HL-60 (cell line): ENCODE measurements at regions not wholly inside any gene's neighbourhood (a gene's known extent, or its start where the extent isn't known, plus 50 kb on each side); places are given as distances from the start of the nearest gene placed in this dataset.

Experiments used
- GABPA ChIP-seq: IDR thresholded peaks from 2 replicates; pipeline ENCODE4 v1.6.1; 2012; ENCODE audit warnings: low read depth
- POLR2AphosphoS5 ChIP-seq: IDR thresholded peaks from 2 replicates; pipeline ENCODE4 v1.6.1; 2012; ENCODE audit warnings: low read depth
- SPI1 ChIP-seq: IDR thresholded peaks from 2 replicates; pipeline ENCODE4 v1.6.1; 2012; ENCODE audit warnings: low read depth, mild to moderate bottlenecking, borderline replicate concordance
- TF ChIP-seq, protein P1 (sequence below): IDR thresholded peaks from one replicate; pipeline ENCODE4 v1.5.1; 2011; ENCODE audit warnings: low read length, control low read depth, inconsistent platforms; ENCODE audit not compliant: insufficient read depth
- TF ChIP-seq, protein P2 (sequence below): IDR thresholded peaks from 2 replicates; pipeline ENCODE4 v1.6.1; 2012; ENCODE audit warnings: low read depth; ENCODE audit not compliant: insufficient replicate concordance

DNA sequence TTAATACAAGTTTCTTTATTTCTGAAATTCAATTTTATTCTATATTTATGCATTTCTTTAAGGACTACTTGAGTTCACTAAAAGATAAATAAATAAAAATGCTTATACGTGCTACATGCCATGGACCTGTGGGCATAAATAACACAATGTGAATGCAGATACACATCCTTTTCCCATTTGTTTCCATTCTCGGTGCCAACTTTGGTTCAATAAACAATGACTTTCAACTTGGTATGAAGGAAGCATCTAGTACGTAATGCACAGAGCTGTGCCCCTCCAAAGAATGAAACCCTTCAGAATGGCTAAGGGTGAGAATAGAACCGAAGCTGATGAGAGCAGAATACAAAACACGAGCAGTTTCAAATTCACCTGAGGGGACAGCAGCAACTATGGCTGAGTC is 409.3 kb downstream of the MTX2 start:
- TF ChIP-seq, protein P1, sequence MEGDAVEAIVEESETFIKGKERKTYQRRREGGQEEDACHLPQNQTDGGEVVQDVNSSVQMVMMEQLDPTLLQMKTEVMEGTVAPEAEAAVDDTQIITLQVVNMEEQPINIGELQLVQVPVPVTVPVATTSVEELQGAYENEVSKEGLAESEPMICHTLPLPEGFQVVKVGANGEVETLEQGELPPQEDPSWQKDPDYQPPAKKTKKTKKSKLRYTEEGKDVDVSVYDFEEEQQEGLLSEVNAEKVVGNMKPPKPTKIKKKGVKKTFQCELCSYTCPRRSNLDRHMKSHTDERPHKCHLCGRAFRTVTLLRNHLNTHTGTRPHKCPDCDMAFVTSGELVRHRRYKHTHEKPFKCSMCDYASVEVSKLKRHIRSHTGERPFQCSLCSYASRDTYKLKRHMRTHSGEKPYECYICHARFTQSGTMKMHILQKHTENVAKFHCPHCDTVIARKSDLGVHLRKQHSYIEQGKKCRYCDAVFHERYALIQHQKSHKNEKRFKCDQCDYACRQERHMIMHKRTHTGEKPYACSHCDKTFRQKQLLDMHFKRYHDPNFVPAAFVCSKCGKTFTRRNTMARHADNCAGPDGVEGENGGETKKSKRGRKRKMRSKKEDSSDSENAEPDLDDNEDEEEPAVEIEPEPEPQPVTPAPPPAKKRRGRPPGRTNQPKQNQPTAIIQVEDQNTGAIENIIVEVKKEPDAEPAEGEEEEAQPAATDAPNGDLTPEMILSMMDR, result no peak
- TF ChIP-seq POLR2AphosphoS5, result no peak
- TF ChIP-seq, protein P2, sequence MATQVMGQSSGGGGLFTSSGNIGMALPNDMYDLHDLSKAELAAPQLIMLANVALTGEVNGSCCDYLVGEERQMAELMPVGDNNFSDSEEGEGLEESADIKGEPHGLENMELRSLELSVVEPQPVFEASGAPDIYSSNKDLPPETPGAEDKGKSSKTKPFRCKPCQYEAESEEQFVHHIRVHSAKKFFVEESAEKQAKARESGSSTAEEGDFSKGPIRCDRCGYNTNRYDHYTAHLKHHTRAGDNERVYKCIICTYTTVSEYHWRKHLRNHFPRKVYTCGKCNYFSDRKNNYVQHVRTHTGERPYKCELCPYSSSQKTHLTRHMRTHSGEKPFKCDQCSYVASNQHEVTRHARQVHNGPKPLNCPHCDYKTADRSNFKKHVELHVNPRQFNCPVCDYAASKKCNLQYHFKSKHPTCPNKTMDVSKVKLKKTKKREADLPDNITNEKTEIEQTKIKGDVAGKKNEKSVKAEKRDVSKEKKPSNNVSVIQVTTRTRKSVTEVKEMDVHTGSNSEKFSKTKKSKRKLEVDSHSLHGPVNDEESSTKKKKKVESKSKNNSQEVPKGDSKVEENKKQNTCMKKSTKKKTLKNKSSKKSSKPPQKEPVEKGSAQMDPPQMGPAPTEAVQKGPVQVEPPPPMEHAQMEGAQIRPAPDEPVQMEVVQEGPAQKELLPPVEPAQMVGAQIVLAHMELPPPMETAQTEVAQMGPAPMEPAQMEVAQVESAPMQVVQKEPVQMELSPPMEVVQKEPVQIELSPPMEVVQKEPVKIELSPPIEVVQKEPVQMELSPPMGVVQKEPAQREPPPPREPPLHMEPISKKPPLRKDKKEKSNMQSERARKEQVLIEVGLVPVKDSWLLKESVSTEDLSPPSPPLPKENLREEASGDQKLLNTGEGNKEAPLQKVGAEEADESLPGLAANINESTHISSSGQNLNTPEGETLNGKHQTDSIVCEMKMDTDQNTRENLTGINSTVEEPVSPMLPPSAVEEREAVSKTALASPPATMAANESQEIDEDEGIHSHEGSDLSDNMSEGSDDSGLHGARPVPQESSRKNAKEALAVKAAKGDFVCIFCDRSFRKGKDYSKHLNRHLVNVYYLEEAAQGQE, result no peak
- TF ChIP-seq GABPA, result no peak
- no peak for TF ChIP-seq SPI1
